Caco-2 (cell line): ENCODE measurements at regions not wholly inside any gene's neighbourhood (a gene's known extent, or its start where the extent isn't known, plus 50 kb on each side); places are given as distances from the start of the nearest gene placed in this dataset.

ENCODE experiments used
- BruUV-seq: library from RNA; stranded (reverse); fragments of 400-500 nt; replicated peaks from 2 replicates; lab custom pipeline; 2021; lab: Mats Ljungman, UMichigan
- CTCF ChIA-PET: fragments of 300-600 bp; sonication (Branson Sonifier 250); formaldehyde crosslinking; loops from one replicate; lab custom pipeline; 2022; ENCODE audit warnings: antibody characterized with exemption; lab: Charles Lee
- POLR2A ChIA-PET: fragments of 300-600 bp; sonication (Branson Sonifier 250); formaldehyde crosslinking; loops from one replicate; lab custom pipeline; 2022; ENCODE audit warnings: antibody characterized with exemption; lab: Charles Lee
- DNase-seq, 2 experiments: peaks; one replicate each; pipeline versions ENCODE4 v3.0.0 to v3.0.0-alpha.2; 2020 to 2022
- H3K27me3 ChIP-seq: replicated peaks from 2 replicates; pipeline ENCODE4 v1.6.0; 2011; ENCODE audit warnings: low read length; ENCODE audit not compliant: control insufficient read depth, insufficient read depth
- H3K36me3 ChIP-seq: 2 replicates; pipeline ENCODE4 v1.5.1; 2011; ENCODE audit warnings: low read length; ENCODE audit not compliant: control insufficient read depth, insufficient read depth
- H3K4me1 ChIP-seq: fragments of 250-450 bp; sonication (Bioruptor Pico); 2 replicates; pipeline ENCODE4 v1.5.1; 2020; ENCODE audit warnings: mild to moderate bottlenecking
- H3K4me3 ChIP-seq: 2 replicates; pipeline ENCODE4 v1.5.1; 2011; ENCODE audit warnings: low read depth, mild to moderate bottlenecking, control low read depth, low read length
- H3K9me3 ChIP-seq: fragments of 250-450 bp; sonication (Bioruptor Pico); 2 replicates; pipeline ENCODE4 v1.5.1; 2020; ENCODE audit warnings: mild to moderate bottlenecking, moderate library complexity
- H3K27ac Mint-ChIP-seq: one replicate; pipeline ENCODE4 v1.8.0; 2022; ENCODE audit warnings: mixed read lengths; ENCODE audit not compliant: unreplicated experiment
- H3K27me3 Mint-ChIP-seq: one replicate; pipeline ENCODE4 v1.8.0; 2022; ENCODE audit warnings: mixed read lengths; ENCODE audit not compliant: insufficient read depth, unreplicated experiment
- H3K36me3 Mint-ChIP-seq: one replicate; pipeline ENCODE4 v1.8.0; 2022; ENCODE audit warnings: mild to moderate bottlenecking, mixed read lengths; ENCODE audit not compliant: insufficient read depth, unreplicated experiment
- H3K4me1 Mint-ChIP-seq: one replicate; pipeline ENCODE4 v1.8.0; 2022; ENCODE audit warnings: low read depth, mixed read lengths; ENCODE audit not compliant: unreplicated experiment
- H3K4me3 Mint-ChIP-seq: one replicate; pipeline ENCODE4 v1.8.0; 2022; ENCODE audit warnings: mild to moderate bottlenecking, moderate library complexity, mixed read lengths; ENCODE audit not compliant: unreplicated experiment
- H3K9me3 Mint-ChIP-seq: one replicate; pipeline ENCODE4 v1.8.0; 2022; ENCODE audit warnings: mixed read lengths; ENCODE audit not compliant: unreplicated experiment
- intact Hi-C: fragments of 100-400 bp; cut with micrococcal nuclease; formaldehyde crosslinking; loops from one replicate; pipeline ENCODE4 v1.10.0; 2022; ENCODE audit not compliant: unreplicated experiment
- TF ChIP-seq, protein P1 (sequence below), 2 experiments: fragments of 200-600 bp in 1 of 2; IDR thresholded peaks; 1 replicate in 1 of 2; 2 replicates in 1 of 2; pipeline versions ENCODE4 v1.5.1 to v1.8.0; 2011 to 2022; ENCODE audit warnings: antibody characterized with exemption in 1 of 2, control low read depth in 1 of 2, inconsistent platforms in 1 of 2, low read depth in 1 of 2, low read length in 1 of 2, mild to moderate bottlenecking in 1 of 2, moderate library complexity in 1 of 2; ENCODE audit not compliant: insufficient read depth in 1 of 2, severe bottlenecking in 1 of 2, unreplicated experiment in 1 of 2

DNA sequence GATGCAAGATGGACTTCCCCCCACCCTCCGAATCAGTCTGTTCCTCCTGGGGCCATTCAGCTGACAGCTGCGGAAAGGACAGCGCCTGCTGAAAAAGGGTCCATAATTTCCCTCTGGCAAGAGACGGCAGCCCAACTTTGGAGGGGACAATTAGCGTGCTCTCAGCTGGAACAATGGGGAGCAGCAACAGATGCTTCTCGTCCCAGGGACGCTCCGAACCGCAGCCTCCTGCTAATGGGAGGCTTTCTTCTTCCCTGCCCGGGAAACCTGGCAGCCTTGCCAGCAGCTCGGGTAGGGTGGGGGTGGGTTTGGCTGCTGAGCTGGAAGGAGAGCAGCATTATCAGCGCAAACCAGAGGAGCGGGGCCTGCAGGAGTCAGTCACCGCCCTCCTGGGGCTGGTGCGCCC is 500.0 kb upstream of the SALL1 start:
- no peaks in the 10 kb centered on the region for H3K36me3 ChIP-seq
- intact Hi-C loops = no loop called here
- H3K4me3 Mint-ChIP-seq = no peak overlapping the region
- no peak for DNase-seq
- H3K36me3 Mint-ChIP-seq = no peaks in the 10 kb centered on the region
- no TSS peak for BruUV-seq
- H3K27ac Mint-ChIP-seq = no peak overlapping the region
- H3K27me3 ChIP-seq = no peaks in the 10 kb centered on the region
- ChIA-PET CTCF (no interaction called here), POLR2A (interaction anchor here (0.6 kb wide), 1 partner anchor 12 kb away, joined by 3 read pairs; no protein-coding TSS in a partner anchor)
- TF ChIP-seq, protein P1, sequence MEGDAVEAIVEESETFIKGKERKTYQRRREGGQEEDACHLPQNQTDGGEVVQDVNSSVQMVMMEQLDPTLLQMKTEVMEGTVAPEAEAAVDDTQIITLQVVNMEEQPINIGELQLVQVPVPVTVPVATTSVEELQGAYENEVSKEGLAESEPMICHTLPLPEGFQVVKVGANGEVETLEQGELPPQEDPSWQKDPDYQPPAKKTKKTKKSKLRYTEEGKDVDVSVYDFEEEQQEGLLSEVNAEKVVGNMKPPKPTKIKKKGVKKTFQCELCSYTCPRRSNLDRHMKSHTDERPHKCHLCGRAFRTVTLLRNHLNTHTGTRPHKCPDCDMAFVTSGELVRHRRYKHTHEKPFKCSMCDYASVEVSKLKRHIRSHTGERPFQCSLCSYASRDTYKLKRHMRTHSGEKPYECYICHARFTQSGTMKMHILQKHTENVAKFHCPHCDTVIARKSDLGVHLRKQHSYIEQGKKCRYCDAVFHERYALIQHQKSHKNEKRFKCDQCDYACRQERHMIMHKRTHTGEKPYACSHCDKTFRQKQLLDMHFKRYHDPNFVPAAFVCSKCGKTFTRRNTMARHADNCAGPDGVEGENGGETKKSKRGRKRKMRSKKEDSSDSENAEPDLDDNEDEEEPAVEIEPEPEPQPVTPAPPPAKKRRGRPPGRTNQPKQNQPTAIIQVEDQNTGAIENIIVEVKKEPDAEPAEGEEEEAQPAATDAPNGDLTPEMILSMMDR (IDR thresholded peaks at IDR 0.05; ENCODE audit: insufficient read depth in 1 of 2, low read depth in 1 of 2, low read length in 1 of 2, severe bottlenecking in 1 of 2, unreplicated experiment in 1 of 2) = no peak
- no peak overlapping the region for H3K4me3 ChIP-seq
- H3K9me3 Mint-ChIP-seq = no peaks in the 10 kb centered on the region
- no peaks in the 10 kb centered on the region for H3K4me1 ChIP-seq
- H3K4me1 Mint-ChIP-seq = no peaks in the 10 kb centered on the region
- H3K9me3 ChIP-seq = no peaks in the 10 kb centered on the region
- H3K27me3 Mint-ChIP-seq = peaks cover 3% of the 10 kb centered on the region

DNA sequence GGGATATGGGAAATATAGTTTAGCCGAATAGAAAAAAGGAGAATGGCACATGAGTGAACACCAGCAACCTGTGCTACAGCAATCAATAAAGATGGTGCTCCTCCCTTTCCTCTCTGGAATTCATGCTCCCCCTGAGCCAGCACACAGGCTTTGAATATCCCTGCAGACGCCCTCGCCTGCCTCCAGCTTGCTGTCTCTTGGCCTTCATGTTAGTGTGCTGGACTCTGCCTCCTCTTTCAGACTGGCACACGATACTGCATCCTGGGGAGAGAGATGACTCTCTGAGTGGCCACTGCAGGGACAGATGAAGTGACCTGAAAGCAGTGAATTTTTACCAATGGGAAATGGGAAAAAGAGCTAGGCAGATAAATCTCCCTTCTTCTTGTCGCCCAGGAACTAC is 498.6 kb upstream of the SALL1 start:
- Histone ChIP-seq H3K4me1 (no peaks in the 10 kb centered on the region), H3K36me3 (no peaks in the 10 kb centered on the region), H3K4me3 (no peak overlapping the region), H3K9me3 (no peaks in the 10 kb centered on the region), H3K27me3 (no peaks in the 10 kb centered on the region)
- Mint-ChIP-seq H3K27ac (no peak overlapping the region), H3K36me3 (no peaks in the 10 kb centered on the region), H3K4me1 (no peaks in the 10 kb centered on the region), H3K27me3 (no peaks in the 10 kb centered on the region), H3K4me3 (no peak overlapping the region), H3K9me3 (no peaks in the 10 kb centered on the region)
- ChIA-PET POLR2A (no interaction called here), CTCF (no interaction called here)
- intact Hi-C loops = no loop called here
- TF ChIP-seq, protein P1 (IDR thresholded peaks at IDR 0.05; ENCODE audit: insufficient read depth in 1 of 2, low read depth in 1 of 2, low read length in 1 of 2, severe bottlenecking in 1 of 2, unreplicated experiment in 1 of 2) = no peak
- no TSS peak for BruUV-seq
- no peak for DNase-seq

DNA sequence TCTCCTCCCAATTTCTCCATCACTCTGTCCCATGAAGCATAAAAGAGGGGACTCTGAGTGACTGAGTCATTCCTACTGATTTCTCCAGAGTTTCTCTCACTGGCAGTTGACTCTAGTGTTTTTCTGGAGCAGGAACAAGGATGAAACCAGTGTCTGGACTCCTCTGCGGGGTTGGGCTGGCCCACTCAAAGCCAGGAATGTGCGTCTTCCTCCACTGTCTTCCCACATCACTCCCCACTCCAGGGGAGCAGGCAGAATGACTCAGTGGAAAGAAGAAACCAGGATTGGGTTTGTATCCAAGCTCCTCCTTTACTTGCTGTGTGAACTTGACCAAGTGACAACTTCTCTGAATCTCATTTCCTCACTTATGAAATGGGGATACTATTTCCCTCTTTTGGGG is 497.5 kb upstream of the SALL1 start:
- Histone ChIP-seq H3K4me3 (no peak overlapping the region), H3K9me3 (no peaks in the 10 kb centered on the region), H3K36me3 (no peaks in the 10 kb centered on the region), H3K27me3 (no peaks in the 10 kb centered on the region), H3K4me1 (no peaks in the 10 kb centered on the region)
- H3K4me1 Mint-ChIP-seq = no peaks in the 10 kb centered on the region
- intact Hi-C loops = no loop called here
- no peaks in the 10 kb centered on the region for H3K9me3 Mint-ChIP-seq
- no peaks in the 10 kb centered on the region for H3K27me3 Mint-ChIP-seq
- ChIA-PET CTCF (no interaction called here), POLR2A (no interaction called here)
- no peak overlapping the region for H3K27ac Mint-ChIP-seq
- TF ChIP-seq, protein P1 (IDR thresholded peaks at IDR 0.05; ENCODE audit: insufficient read depth in 1 of 2, low read depth in 1 of 2, low read length in 1 of 2, severe bottlenecking in 1 of 2, unreplicated experiment in 1 of 2) = no peak
- no TSS peak for BruUV-seq
- no peak overlapping the region for H3K4me3 Mint-ChIP-seq
- no peak for DNase-seq
- no peaks in the 10 kb centered on the region for H3K36me3 Mint-ChIP-seq
